VCaP (cell line): ENCODE measurements at regions not wholly inside any gene's neighbourhood (a gene's known extent, or its start where the extent isn't known, plus 50 kb on each side); places are given as distances from the start of the nearest gene placed in this dataset.

Source experiments
- H3K27ac ChIP-seq: fragments of 450-650 bp; 2 replicates; pipeline ENCODE4 v1.5.1; 2017
- TF ChIP-seq, protein P1 (sequence below): fragments of 450-650 bp; conservative IDR thresholded peaks from 2 replicates; pipeline ENCODE4 v1.5.1; 2017; ENCODE audit warnings: mild to moderate bottlenecking, moderate library complexity

DNA sequence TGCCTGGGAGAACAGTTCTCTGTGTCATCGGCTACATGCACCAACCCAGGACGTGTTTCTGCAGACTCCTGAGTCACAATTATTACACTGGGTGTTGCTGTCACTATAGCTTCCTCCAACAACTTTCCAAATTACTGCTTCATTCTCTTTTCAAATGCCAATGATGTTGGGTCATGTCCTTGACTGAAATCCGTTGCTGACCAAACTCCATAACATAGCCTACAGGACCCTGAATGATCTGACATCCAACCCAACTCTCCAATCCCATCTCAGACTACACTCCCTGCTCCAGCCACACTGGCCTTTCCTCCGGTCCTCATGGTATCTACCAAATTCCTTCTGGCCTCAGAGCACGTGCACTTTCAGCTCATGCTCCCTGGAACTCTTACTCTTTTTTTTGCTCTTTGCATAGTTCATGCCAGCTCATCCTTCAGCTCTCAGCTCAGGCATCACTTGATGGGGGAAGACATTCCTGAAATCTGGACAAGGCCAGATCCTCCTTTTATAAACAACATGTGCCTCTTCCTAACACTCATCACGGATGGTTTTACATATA, 108.8 kb upstream of the PTPRG start:
- TF ChIP-seq, protein P1, sequence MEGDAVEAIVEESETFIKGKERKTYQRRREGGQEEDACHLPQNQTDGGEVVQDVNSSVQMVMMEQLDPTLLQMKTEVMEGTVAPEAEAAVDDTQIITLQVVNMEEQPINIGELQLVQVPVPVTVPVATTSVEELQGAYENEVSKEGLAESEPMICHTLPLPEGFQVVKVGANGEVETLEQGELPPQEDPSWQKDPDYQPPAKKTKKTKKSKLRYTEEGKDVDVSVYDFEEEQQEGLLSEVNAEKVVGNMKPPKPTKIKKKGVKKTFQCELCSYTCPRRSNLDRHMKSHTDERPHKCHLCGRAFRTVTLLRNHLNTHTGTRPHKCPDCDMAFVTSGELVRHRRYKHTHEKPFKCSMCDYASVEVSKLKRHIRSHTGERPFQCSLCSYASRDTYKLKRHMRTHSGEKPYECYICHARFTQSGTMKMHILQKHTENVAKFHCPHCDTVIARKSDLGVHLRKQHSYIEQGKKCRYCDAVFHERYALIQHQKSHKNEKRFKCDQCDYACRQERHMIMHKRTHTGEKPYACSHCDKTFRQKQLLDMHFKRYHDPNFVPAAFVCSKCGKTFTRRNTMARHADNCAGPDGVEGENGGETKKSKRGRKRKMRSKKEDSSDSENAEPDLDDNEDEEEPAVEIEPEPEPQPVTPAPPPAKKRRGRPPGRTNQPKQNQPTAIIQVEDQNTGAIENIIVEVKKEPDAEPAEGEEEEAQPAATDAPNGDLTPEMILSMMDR = no peak
- no peak overlapping the region for H3K27ac ChIP-seq

DNA sequence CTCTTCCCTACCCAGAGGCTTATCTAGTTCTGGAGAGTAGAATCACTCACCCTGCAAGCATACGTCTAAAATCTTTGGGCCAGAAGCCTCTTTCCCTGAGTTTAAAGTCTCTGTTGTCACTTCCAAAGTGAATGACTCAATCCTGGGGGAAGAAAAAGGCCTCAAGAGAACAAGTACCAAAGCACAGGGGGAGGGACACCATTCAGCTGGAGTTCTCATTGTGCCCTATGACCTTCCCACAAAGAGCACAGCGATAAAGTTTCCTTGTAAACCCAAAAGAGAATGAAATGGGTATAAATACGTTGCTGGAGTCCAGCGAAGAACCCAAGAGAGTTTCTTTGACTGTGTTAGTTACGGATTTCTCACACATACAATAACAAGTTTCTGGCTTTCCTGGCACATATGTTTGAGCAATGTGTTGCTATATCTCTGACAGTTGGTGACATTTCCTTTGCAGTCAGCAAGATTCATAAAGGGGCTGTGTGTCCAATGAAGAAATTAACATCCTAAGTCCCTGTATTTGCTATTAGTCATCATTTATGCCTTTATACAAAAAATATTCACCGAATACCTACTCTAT, 107.3 kb upstream of the PTPRG start:
- TF ChIP-seq, protein P1 = no peak
- H3K27ac ChIP-seq = no peak overlapping the region

DNA sequence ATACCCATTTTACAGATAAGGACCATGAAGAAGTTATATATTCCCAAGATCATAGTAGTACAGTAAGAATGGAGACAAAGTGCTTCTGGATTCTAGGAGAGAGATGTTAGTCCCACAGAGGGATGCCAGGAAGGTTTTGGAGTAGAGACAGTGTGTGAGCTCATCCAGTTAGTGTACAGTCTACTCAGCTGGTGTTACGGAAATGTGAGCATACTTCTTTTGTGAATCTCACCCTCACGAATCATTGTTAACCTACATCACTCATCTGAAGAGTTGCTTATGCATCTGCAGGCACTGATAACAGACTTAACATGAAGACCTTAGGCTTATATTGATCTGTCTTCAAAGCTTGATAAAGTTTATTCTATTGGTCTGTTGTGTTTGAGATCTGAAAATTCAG, 106.6 kb upstream of the PTPRG start:
- TF ChIP-seq, protein P1 = no peak
- no peak overlapping the region for H3K27ac ChIP-seq

DNA sequence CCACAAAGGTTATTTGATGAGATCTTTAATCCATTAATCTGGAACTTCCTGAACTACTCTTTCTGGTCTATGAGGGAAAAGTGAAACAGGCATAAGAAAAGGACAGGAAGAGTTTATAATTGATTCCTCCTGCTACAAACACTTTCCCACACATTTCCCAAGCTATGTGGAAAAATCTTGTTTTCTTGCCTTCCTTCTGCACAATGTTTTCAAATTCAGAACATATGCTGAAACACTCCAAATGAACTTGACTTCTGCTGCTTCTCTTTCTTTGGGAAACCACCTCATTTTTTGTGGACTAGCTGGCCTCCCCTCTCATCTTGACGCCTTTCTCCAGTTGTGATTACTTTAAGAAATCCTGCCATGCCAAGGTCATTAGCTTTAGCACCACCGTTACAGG, 100.7 kb upstream of the PTPRG start:
- no peak overlapping the region for H3K27ac ChIP-seq
- TF ChIP-seq, protein P1 = no peak

DNA sequence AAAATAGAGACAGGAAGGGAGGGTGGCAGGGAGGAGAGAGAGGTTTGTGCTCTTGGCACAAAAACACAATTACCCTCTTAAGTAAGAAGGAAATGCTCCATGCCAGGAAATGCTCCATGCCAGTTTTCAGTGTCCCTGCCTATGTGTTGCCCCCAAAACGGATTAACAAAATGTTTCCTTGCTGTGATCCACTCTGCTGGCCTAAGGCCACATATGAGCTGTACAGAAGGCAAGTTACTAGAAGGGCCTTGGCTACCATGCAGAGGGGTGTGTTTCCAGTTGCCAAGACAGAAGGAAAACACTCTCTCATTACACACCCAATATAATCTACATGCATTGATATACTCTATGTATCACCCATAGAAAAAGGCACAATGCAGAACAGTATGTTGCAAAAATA, 98.2 kb upstream of the PTPRG start:
- TF ChIP-seq, protein P1 = no peak
- H3K27ac ChIP-seq = no peak overlapping the region

DNA sequence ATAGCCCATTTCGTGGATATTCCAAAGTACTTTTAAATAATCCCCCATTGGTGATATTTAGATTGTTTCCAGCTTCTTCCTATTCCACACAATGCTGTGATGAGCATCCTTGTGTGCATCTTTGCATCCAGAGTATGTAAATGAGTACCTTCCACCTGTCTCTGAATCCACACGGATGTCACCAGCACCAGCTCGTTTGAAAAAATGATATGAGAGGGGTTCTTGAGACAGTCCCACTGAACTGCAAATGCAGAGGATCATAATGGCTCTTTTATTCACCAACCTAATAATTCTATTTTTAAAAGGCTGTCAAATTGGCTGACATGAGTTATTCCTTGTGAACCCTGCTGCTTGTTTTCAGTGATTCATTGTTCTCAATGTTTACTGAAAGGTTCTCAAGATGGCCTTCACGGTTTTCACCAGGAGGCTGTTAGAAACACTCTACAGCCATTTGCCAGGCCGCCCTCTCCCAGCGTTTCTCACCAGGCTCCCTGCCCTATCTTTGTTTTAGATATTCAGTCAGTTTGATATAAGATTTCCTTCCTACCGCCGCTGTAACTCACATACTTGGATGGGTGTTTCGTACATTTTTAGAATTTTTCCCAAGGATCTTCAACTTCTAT, 96.7 kb upstream of the PTPRG start:
- H3K27ac ChIP-seq = no peak overlapping the region
- TF ChIP-seq, protein P1 = no peak

DNA sequence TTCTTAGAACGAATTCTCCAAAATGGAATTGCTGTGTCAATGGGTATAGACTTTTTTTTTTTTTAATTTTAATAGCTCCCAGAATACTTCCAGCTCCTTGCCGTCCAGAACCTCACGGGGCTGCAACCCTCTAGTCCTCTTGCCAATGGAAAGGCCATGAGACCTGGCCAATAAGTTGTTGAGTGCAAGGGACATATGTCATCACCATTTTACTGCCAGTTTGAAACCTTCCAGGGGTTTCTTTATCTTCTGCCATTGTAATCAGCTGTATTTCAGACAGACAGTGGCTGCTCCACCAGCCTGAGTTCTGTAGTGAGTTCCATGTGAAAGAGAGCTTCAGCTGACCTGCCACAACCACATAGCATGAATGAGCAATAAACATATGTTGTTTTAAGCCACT, 95.0 kb upstream of the PTPRG start:
- TF ChIP-seq, protein P1 = no peak

More for the DNA sequence above, 95.0 kb upstream of the PTPRG start:
- no peak overlapping the region for H3K27ac ChIP-seq
